RKO (cell line): ENCODE measurements at regions not wholly inside any gene's neighbourhood (a gene's known extent, or its start where the extent isn't known, plus 50 kb on each side); places are given as distances from the start of the nearest gene placed in this dataset.
"Not testable (repeated sequence)": the region's sequence is repeated elsewhere in the genome, so short reads cannot be mapped to it uniquely, and the experiment has no call there.

Experiments
- DNase-seq: peaks from one replicate; pipeline ENCODE4 v3.0.0-alpha.2; 2016; ENCODE audit warnings: low spot score

GRCh38 chr17:13209081-13209480 lies 191.3 kb upstream of the ELAC2 start:
- DNase-seq: no peak

GRCh38 chr17:13204607-13205237 lies 186.9 kb upstream of the ELAC2 start:
- peak; percentile 2 for DNase-seq

- no peak for DNase-seq
Observed at GRCh38 chr17:13202835-13203234, 185.0 kb upstream of the ELAC2 start.

- DNase-seq: no peak
Observed at GRCh38 chr17:13200671-13201070, 182.8 kb upstream of the ELAC2 start.

GRCh38 chr17:13199425-13199824 lies 181.6 kb upstream of the ELAC2 start:
- no peak for DNase-seq

- DNase-seq: no peak
Observed at GRCh38 chr17:13197586-13197985, 179.8 kb upstream of the ELAC2 start.

GRCh38 chr17:13194887-13195286 lies 177.1 kb upstream of the ELAC2 start:
- DNase-seq: no peak

GRCh38 chr17:13182854-13183253 lies 165.0 kb upstream of the ELAC2 start:
- no peak for DNase-seq

- DNase-seq: no peak
Observed at GRCh38 chr17:13182450-13182849, 164.6 kb upstream of the ELAC2 start.

GRCh38 chr17:13181683-13182082 lies 163.9 kb upstream of the ELAC2 start:
- no peak for DNase-seq

GRCh38 chr17:13176436-13176835 lies 158.6 kb upstream of the ELAC2 start:
- no peak for DNase-seq

- no peak for DNase-seq
Observed at GRCh38 chr17:13171790-13172189, 154.0 kb upstream of the ELAC2 start.

- no peak for DNase-seq
Observed at GRCh38 chr17:13162361-13162760, 144.5 kb upstream of the ELAC2 start.

GRCh38 chr17:13160790-13161189 lies 143.0 kb upstream of the ELAC2 start:
- DNase-seq: no peak

- DNase-seq: no peak
Observed at GRCh38 chr17:13160296-13160695, 142.5 kb upstream of the ELAC2 start.

- no peak for DNase-seq
Observed at GRCh38 chr17:13158494-13159240, 140.8 kb upstream of the ELAC2 start.

GRCh38 chr17:13157656-13158055 lies 139.8 kb upstream of the ELAC2 start:
- no peak for DNase-seq

- DNase-seq: no peak
Observed at GRCh38 chr17:13154930-13155329, 137.1 kb upstream of the ELAC2 start.

- no peak for DNase-seq
Observed at GRCh38 chr17:13154398-13154797, 136.6 kb upstream of the ELAC2 start.

GRCh38 chr17:13153036-13153435 lies 135.2 kb upstream of the ELAC2 start:
- DNase-seq: no peak

GRCh38 chr17:13152501-13152900 lies 134.7 kb upstream of the ELAC2 start:
- no peak for DNase-seq

GRCh38 chr17:13150738-13151137 lies 132.9 kb upstream of the ELAC2 start:
- DNase-seq: not testable (repeated sequence)

- no peak for DNase-seq
Observed at GRCh38 chr17:13143001-13143400, 125.2 kb upstream of the ELAC2 start.

- no peak for DNase-seq
Observed at GRCh38 chr17:13140750-13141149, 122.9 kb upstream of the ELAC2 start.
